ENCODE measurements at regions not wholly inside any gene's neighbourhood (a gene's known extent, or its start where the extent isn't known, plus 50 kb on each side); places are given as distances from the start of the nearest gene placed in this dataset.
A peak's percentile ranks its signal among the peaks of the same experiment; 100 is the strongest.

DNA sequence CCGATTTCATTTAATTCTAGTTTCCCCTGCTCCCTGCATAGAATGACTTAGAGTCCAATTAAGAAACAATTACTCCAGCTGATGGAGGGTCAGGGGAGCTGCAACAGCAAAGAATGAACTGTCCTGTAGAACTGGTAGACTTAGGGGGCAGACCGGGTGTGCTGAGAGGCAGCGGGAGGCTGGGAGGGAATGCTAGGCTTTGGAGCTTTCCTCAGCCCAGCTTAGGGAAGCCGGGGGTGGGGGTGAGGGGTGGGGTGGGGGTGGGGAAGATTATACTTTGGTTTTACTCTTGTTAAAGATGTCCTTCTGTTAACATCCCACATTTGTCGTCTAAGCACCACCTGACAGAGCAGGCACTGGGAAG lies 458.6 kb upstream of the ASIC2 start:
- WGBS, 10 experiments: 0 to 63% (median 0%) methylated on average over 1 to 3 of the region's 5 CpGs; no CpG with 5 or more reads in 1 of the 10 experiments
- in situ Hi-C loops (cut with MboI; ENCODE audit: low pct_unique_long_range_greater_than_20kb in 2 of 9, low sequenced_read_pairs in 9 of 9, unreplicated experiment in 9 of 9): no loop called here
- Histone ChIP-seq H3K4me1 (replicated peaks in 1 of 2) (peaks cover 3 to 5% of the 10 kb centered on the region in 2 donors), H3K27ac (no peak overlapping the region), H3K4me3 (no peak overlapping the region)
- no peak for ATAC-seq (replicated peaks in 6 of 8)

DNA sequence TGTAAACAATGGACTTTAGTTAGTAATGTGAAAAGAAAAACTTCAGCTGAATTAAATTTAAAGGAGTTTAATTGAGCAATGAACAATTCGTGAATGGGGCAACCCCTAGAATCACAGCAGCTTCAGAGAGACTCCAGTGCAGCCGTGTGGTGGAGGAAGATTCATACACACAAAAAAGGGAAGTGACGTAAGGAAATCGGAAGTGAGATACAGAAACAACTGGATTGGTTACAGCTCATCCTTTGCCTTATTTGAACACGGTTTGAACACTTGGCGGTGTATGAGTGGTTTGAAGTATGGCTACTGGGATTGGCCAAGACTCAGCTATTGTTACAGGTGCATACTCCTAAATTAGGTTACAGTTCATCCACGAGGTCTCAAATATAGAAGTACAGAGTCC lies 460.4 kb upstream of the ASIC2 start:
- Histone ChIP-seq H3K27ac (no peak overlapping the region), H3K4me1 (replicated peaks in 1 of 2) (peaks cover 3 to 5% of the 10 kb centered on the region in 2 donors), H3K4me3 (no peak overlapping the region)
- in situ Hi-C loops (cut with MboI; ENCODE audit: low pct_unique_long_range_greater_than_20kb in 2 of 9, low sequenced_read_pairs in 9 of 9, unreplicated experiment in 9 of 9): no loop called here
- 22 to 98% (median 75%) methylated on average over 3 to 7 of the region's 7 CpGs; no CpG with 5 or more reads in 1 of the 10 experiments for WGBS, 10 experiments
- no peak for ATAC-seq (replicated peaks in 6 of 8)

DNA sequence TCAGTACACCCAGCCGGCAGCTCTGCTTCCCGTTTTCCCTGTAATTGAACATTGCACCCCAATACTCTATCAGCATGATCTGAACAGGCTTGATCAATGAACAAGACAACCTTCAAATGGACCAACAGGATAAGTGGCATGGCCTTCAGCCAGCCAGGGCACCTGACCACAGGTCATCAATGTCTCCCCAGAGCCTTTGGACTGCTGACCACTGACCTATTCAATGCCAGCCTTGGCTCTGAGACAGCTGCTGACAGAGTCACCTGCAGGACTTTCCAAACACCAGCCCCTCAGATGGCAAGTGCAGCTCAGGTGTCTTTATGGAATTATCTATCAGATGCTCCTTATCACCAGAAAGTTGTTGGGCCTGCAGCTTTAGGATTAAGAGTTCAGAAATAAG lies 462.9 kb upstream of the ASIC2 start:
- Histone ChIP-seq H3K4me3 (no peak overlapping the region), H3K27ac (no peak overlapping the region), H3K4me1 (replicated peaks in 1 of 2) (peaks cover 0 to 5% of the 10 kb centered on the region in 2 donors)
- 0 to 83% (median 60%) methylated on average over 1 to 2 of the region's 2 CpGs; no CpG with 5 or more reads in 7 of the 10 experiments for WGBS, 10 experiments
- in situ Hi-C loops (cut with MboI; ENCODE audit: low pct_unique_long_range_greater_than_20kb in 2 of 9, low sequenced_read_pairs in 9 of 9, unreplicated experiment in 9 of 9): no loop called here
- no peak for ATAC-seq (replicated peaks in 6 of 8)

DNA sequence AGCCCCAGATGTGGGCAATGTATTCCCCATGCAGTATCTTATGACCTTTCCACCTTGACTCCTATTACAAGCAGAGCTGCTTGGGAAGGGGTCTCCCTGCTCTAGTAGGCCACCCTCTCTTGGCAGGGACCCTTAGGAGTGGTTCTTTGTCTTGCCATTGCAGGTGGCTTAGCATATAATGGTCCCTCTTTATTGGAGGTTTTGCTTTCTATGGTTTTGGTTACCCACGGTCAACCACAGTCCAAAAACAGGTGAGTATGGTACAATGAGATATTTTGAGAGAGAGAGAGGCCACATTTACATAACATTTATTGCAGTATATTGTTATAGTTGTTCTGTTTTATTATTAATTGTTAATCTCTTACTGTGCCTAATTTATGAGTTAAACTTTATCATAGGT lies 472.8 kb upstream of the ASIC2 start:
- 0 to 100% (median 100%) methylated on average over 1 of the region's 1 CpG; no CpG with 5 or more reads in 5 of the 10 experiments for WGBS, 10 experiments
- ATAC-seq (replicated peaks in 6 of 8): no peak

DNA sequence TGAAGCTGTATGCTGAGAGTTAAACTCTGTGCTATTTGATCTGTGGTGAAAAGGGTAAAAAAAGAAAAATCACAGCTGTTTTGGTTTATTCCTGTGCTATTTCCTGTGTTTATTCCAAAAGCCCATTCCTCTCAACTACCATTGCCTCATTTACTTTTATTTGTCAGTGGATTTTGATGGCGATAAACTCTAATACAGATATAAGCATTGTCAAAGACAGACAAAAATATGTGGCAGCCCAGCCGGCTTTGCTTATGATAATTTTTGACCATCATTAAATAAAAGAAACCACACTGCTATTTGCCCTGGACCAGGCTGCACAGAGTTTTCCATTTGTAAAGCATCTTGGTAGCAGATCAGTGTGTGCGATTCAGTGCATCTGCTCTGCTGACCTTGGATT lies 473.6 kb upstream of the ASIC2 start:
- 0 to 75% (median 42%) methylated on average over 2 to 3 of the region's 3 CpGs; no CpG with 5 or more reads in 2 of the 10 experiments for WGBS, 10 experiments
- in situ Hi-C loops (cut with MboI; ENCODE audit: low pct_unique_long_range_greater_than_20kb in 2 of 9, low sequenced_read_pairs in 9 of 9, unreplicated experiment in 9 of 9): no loop called here
- ATAC-seq (replicated peaks in 6 of 8): no peak
- H3K4me3 ChIP-seq: no peak overlapping the region
- no peak overlapping the region for H3K27ac ChIP-seq
- no peaks in the 10 kb centered on the region for H3K4me1 ChIP-seq (replicated peaks in 1 of 2)

More for the DNA sequence above, 472.8 kb upstream of the ASIC2 start:
- in situ Hi-C loops (cut with MboI; ENCODE audit: low pct_unique_long_range_greater_than_20kb in 2 of 9, low sequenced_read_pairs in 9 of 9, unreplicated experiment in 9 of 9): no loop called here
- Histone ChIP-seq H3K27ac (no peak overlapping the region), H3K4me1 (replicated peaks in 1 of 2) (no peaks in the 10 kb centered on the region), H3K4me3 (no peak overlapping the region)

DNA sequence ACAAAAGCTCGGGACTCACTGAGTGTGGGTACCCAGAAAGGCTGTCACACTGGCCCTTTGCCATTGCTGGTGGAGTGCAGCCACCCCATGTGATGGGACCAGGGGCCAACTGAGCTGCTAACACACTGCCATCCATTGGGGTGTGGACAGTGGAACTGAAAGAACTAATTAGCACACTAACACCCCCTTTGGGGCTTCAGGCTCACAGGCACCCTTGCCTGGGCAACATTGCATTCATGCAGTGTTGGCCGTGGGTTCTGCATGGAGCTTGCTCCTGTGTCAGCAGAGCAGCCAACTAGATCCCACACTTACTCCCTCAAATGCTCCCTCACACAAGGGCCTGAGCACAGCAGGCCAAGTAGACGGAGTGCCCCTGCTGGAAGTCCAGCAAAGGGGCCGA lies 476.0 kb upstream of the ASIC2 start:
- WGBS, 10 experiments: 14 to 81% (median 60%) methylated on average over 1 to 4 of the region's 4 CpGs; no CpG with 5 or more reads in 3 of the 10 experiments
- Histone ChIP-seq H3K4me1 (replicated peaks in 1 of 2) (no peaks in the 10 kb centered on the region), H3K4me3 (no peak overlapping the region), H3K27ac (no peak overlapping the region)
- no peak for ATAC-seq (replicated peaks in 6 of 8)
- in situ Hi-C loops (cut with MboI; ENCODE audit: low pct_unique_long_range_greater_than_20kb in 2 of 9, low sequenced_read_pairs in 9 of 9, unreplicated experiment in 9 of 9): no loop called here

DNA sequence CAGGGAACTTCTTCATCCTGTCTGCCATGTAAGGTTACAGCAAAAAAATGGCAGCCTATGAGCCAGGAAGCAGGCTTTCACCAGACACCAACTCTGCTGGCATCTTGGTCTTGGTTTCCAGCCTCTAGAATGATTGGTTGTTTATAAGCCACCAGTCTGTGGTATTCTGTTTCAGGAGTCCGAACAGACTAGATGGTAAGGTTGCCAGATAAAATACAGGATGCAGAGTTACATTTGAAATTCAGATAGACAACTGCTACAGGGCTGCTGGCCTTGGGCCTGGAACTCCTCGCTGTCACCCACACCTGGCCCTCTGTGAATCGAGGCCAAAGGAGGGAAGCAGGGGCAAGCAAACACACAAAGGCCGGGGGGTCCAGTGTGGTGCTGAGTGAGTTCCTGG lies 478.8 kb upstream of the CCL2 start:
- ATAC-seq (replicated peaks in 6 of 8): no peak
- WGBS, 10 experiments: 0 to 93% (median 41%) methylated on average over 1 to 4 of the region's 4 CpGs; no CpG with 5 or more reads in 6 of the 10 experiments
- Histone ChIP-seq H3K27ac (no peak overlapping the region), H3K4me3 (no peak overlapping the region), H3K4me1 (replicated peaks in 1 of 2) (no peaks in the 10 kb centered on the region)
- in situ Hi-C loops (cut with MboI; ENCODE audit: low pct_unique_long_range_greater_than_20kb in 2 of 9, low sequenced_read_pairs in 9 of 9, unreplicated experiment in 9 of 9): loop anchor here in 6 of 9 experiments (25.0 kb wide), 3 partner anchors 161 to 586 kb away; partner anchors contain the start of genes CCL1 (in 1 of the 6) and CCL13 (in 1 of the 6)

DNA sequence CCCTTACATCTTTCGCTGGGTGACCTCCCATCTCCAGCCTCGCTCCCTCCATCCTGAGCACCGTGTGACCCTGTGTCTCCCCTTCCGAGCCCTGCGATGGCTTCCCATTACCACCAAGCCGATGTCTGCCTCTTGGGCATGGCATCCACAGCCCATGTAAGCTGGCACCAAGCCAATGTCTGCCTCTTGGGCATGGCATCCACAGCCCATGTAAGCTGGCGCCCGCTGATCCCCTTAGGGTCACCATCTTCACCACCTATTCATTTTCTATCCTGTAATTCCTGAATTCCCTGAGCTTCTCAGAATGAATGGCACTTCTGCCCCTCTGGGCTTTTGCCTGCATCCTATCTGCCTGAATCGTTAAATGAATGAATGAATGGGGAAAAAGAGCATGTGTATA lies 478.2 kb upstream of the CCL2 start:
- Histone ChIP-seq H3K4me3 (no peak overlapping the region), H3K4me1 (replicated peaks in 1 of 2) (no peaks in the 10 kb centered on the region), H3K27ac (no peak overlapping the region)
- ATAC-seq (replicated peaks in 6 of 8): no peak
- in situ Hi-C loops (cut with MboI; ENCODE audit: low pct_unique_long_range_greater_than_20kb in 2 of 9, low sequenced_read_pairs in 9 of 9, unreplicated experiment in 9 of 9): loop anchor here in 6 of 9 experiments (25.0 kb wide), 3 partner anchors 160 to 585 kb away; partner anchors contain the start of genes CCL1 (in 1 of the 6) and CCL13 (in 1 of the 6)
- 27 to 100% (median 93%) methylated on average over 1 to 7 of the region's 9 CpGs for WGBS, 10 experiments

DNA sequence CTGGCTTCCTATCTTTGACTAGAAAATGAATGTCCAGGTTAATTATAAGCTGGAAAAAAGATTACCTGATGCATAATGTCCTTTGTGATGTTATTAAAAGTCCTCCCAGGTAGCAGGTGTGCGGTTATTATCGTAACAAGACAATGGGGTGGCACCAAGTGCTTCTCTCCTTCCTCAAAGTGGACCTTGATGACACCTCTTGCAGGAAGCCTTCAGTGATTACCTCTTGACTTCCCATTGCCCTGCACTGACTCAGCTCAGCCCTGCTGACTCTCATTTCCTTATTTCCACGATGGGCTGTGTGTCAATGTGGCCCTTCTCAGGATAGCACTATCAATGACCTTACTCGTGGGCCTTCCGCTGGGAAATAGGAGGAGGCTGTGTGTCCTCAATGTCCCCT lies 477.4 kb upstream of the CCL2 start:
- in situ Hi-C loops (cut with MboI; ENCODE audit: low pct_unique_long_range_greater_than_20kb in 2 of 9, low sequenced_read_pairs in 9 of 9, unreplicated experiment in 9 of 9): loop anchor here in 6 of 9 experiments (25.0 kb wide), 3 partner anchors 160 to 585 kb away; partner anchors contain the start of genes CCL1 (in 1 of the 6) and CCL13 (in 1 of the 6)
- no peak for ATAC-seq (replicated peaks in 6 of 8)
- WGBS, 10 experiments: 37 to 100% (median 70%) methylated on average over 1 to 5 of the region's 5 CpGs; no CpG with 5 or more reads in 2 of the 10 experiments

DNA sequence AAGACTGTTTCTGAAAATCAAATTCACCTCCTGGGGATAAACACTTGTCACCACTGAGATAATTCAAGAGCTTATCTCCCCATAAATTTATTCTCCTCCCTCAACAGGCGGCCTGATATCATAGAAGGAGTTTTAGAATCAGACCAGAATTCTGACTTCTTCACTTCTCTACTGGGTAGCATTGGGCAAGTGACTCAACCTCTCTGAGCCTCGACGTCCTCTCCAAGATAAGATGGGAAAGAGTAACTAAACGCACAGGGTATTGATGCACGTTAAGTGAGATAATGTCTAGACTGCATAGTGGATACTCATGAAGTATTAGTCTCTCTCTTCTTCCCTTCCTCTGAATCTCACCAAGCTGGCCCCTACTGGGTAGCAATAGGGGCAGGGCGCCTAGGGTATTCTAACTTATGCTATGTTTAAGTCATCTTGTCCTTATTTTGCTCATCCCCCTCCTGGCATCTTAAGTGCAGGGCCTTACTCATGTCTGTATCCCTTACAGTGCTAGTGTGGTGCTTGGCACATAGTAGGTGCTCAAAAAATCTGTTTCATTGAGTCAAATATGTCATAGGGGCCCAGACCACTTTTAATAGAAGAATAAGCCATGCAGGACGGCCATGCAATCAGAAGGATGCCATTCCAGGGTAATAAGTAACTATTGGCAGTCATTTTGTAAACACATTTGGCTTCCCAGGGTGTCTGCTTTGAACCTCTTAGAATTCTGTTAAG lies 476.4 kb upstream of the CCL2 start:
- in situ Hi-C loops (cut with MboI; ENCODE audit: low pct_unique_long_range_greater_than_20kb in 2 of 9, low sequenced_read_pairs in 9 of 9, unreplicated experiment in 9 of 9): loop anchor here in 6 of 9 experiments (25.0 kb wide), 3 partner anchors 159 to 584 kb away; partner anchors contain the start of genes CCL1 (in 1 of the 6) and CCL13 (in 1 of the 6)
- ATAC-seq (replicated peaks in 6 of 8): no peak
- H3K27ac ChIP-seq: no peak overlapping the region
- H3K4me3 ChIP-seq: no peak overlapping the region
- H3K4me1 ChIP-seq (replicated peaks in 1 of 2): no peaks in the 10 kb centered on the region
- WGBS, 10 experiments: 0 to 80% (median 63%) methylated on average over 1 to 7 of the region's 7 CpGs; no CpG with 5 or more reads in 1 of the 10 experiments

More for the DNA sequence above, 477.4 kb upstream of the CCL2 start:
- no peak overlapping the region for H3K27ac ChIP-seq
- H3K4me3 ChIP-seq: no peak overlapping the region
- no peaks in the 10 kb centered on the region for H3K4me1 ChIP-seq (replicated peaks in 1 of 2)

DNA sequence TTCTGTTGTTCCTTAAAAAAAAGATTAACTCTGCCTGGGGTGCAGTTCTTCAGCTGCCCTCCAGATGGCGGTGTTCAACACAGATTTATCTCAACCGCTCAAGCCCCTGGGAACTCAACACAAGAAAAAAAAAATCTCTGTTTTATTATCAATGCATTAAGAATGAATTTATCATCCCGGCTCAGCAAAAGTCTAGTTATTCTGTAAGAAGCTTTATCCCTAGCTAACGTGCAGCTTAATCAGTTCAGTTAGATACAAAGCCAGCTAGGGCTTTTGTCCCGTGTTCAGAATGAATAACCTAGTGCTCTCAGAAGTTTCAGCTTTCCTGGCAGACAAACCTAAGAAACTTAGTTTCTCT lies 475.9 kb upstream of the CCL2 start:
- no peak overlapping the region for H3K4me3 ChIP-seq
- H3K27ac ChIP-seq: no peak overlapping the region
- peak in 7 of 8 experiments; percentile 45 to 57 (median 50) for ATAC-seq (replicated peaks in 6 of 8)
- H3K4me1 ChIP-seq (replicated peaks in 1 of 2): no peaks in the 10 kb centered on the region
- 0 to 60% (median 6%) methylated on average over 1 to 5 of the region's 5 CpGs for WGBS, 10 experiments
- in situ Hi-C loops (cut with MboI; ENCODE audit: low pct_unique_long_range_greater_than_20kb in 2 of 9, low sequenced_read_pairs in 9 of 9, unreplicated experiment in 9 of 9): loop anchor here in 6 of 9 experiments (25.0 kb wide), 3 partner anchors 158 to 583 kb away; partner anchors contain the start of genes CCL1 (in 1 of the 6) and CCL13 (in 1 of the 6)

DNA sequence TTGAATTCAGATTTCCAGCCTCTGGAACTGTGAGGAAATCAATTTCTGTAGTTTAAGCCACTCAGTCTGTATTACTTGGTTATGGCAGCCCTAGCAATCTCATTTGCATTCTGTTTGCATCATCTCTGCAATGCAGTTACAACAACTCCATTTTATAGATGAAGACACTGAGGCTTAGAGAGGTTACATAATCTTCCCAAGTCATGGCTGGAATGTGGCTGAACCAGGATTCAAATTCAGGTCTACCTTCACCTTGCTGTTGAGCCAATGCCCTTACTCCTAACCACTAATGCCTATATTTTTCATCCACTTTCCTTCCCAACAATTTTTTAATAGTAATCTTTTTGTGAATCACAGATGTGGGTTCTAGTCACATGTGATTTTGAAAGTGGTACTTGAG lies 469.8 kb upstream of the CCL2 start:
- Histone ChIP-seq H3K4me1 (replicated peaks in 1 of 2) (no peaks in the 10 kb centered on the region), H3K4me3 (no peak overlapping the region), H3K27ac (no peak overlapping the region)
- ATAC-seq (replicated peaks in 6 of 8): no peak
- in situ Hi-C loops (cut with MboI; ENCODE audit: low pct_unique_long_range_greater_than_20kb in 2 of 9, low sequenced_read_pairs in 9 of 9, unreplicated experiment in 9 of 9): loop anchor here in 6 of 9 experiments (10.0 to 25.0 kb wide), 4 partner anchors 152 to 577 kb away; partner anchors contain the start of genes CCL1 (in 1 of the 6) and CCL13 (in 1 of the 6)

DNA sequence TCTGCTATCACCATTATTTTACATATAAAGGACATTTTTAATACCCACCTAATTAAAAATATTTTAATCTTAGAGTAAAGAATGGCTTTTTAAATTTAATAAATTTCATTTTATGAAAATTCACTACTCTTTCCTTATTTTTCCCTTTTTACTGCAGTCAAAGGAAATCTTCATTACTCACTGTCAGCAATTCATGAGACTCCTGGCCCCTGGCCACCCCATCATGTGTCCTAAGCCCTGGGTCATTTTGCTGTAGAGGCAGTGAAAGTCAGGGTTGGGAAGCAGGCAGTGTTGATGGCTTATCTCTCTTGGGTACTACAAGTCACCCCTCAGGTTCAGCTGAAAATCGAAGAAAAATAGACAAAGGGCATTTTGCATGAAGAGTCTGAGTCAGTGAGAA lies 468.6 kb upstream of the CCL2 start:
- in situ Hi-C loops (cut with MboI; ENCODE audit: low pct_unique_long_range_greater_than_20kb in 2 of 9, low sequenced_read_pairs in 9 of 9, unreplicated experiment in 9 of 9): loop anchor here in 6 of 9 experiments (10.0 to 25.0 kb wide), 4 partner anchors 151 to 576 kb away; partner anchors contain the start of genes CCL1 (in 1 of the 6) and CCL13 (in 1 of the 6)
- 0 to 83% (median 40%) methylated on average over 1 of the region's 1 CpG; no CpG with 5 or more reads in 6 of the 10 experiments for WGBS, 10 experiments
- H3K4me1 ChIP-seq (replicated peaks in 1 of 2): no peaks in the 10 kb centered on the region
- H3K4me3 ChIP-seq: no peak overlapping the region
- ATAC-seq (replicated peaks in 6 of 8): peak in 1 of 8 experiments; percentile 26
- H3K27ac ChIP-seq: no peak overlapping the region
